Cardiac fibroblast (primary cell): ENCODE measurements at regions not wholly inside any gene's neighbourhood (a gene's known extent, or its start where the extent isn't known, plus 50 kb on each side); places are given as distances from the start of the nearest gene placed in this dataset.

Experiments
- DNase-seq, 2 donors: peaks; one replicate each; pipeline versions ENCODE4 v3.0.0 to v3.0.0-alpha.2; 2010; ENCODE audit warnings: low read depth in 2 of 2
- H3K4me3 ChIP-seq, 2 donors: replicated peaks in 1 of 2; 1 replicate in 1 of 2; 2 replicates in 1 of 2; pipeline ENCODE4 v1.5.1; 2011; ENCODE audit warnings: low read depth in 2 of 2, low read length in 2 of 2, mild to moderate bottlenecking in 2 of 2, moderate library complexity in 1 of 2
- CTCF ChIP-seq: IDR thresholded peaks from one replicate; pipeline ENCODE4 v1.5.1; 2011; ENCODE audit warnings: low read depth, mild to moderate bottlenecking, low read length, inconsistent platforms

GRCh38 chr1:4310396-4310923, 343.9 kb upstream of the AJAP1 start:
- TF ChIP-seq CTCF, result no peak
- H3K4me3 ChIP-seq, result no peak overlapping the region
- no peak for DNase-seq

- no peak overlapping the region for H3K4me3 ChIP-seq
- DNase-seq, result no peak
- no peak for TF ChIP-seq CTCF
Measured at GRCh38 chr1:4312024-4312423, 342.4 kb upstream of the AJAP1 start.

GRCh38 chr1:4315202-4315601, 339.2 kb upstream of the AJAP1 start:
- no peak for TF ChIP-seq CTCF
- no peak for DNase-seq
- no peak overlapping the region for H3K4me3 ChIP-seq

GRCh38 chr1:4317207-4317606, 337.2 kb upstream of the AJAP1 start:
- DNase-seq, result no peak
- no peak for TF ChIP-seq CTCF
- H3K4me3 ChIP-seq, result no peak overlapping the region

- no peak for TF ChIP-seq CTCF
- DNase-seq, result no peak
- H3K4me3 ChIP-seq, result no peak overlapping the region
Measured at GRCh38 chr1:4318720-4319119, 335.7 kb upstream of the AJAP1 start.

- H3K4me3 ChIP-seq, result no peak overlapping the region
- TF ChIP-seq CTCF, result no peak
- DNase-seq, result no peak
Measured at GRCh38 chr1:4319496-4319895, 334.9 kb upstream of the AJAP1 start.

GRCh38 chr1:4322881-4323280, 331.5 kb upstream of the AJAP1 start:
- no peak for TF ChIP-seq CTCF
- no peak for DNase-seq
- no peak overlapping the region for H3K4me3 ChIP-seq
